SK-N-SH treated with all-trans-retinoic acid at 6 μM for 48 hours (cell line): ENCODE measurements at regions not wholly inside any gene's neighbourhood (a gene's known extent, or its start where the extent isn't known, plus 50 kb on each side); places are given as distances from the start of the nearest gene placed in this dataset.

ENCODE experiments used
- ATAC-seq: fragments of 200-7000 bp; cut with Tn5 transposase; 3 replicates; pipeline ENCODE4 v1.9.1; 2020; ENCODE audit warnings: mild to moderate bottlenecking, moderate library complexity
- ARNTL ChIP-seq: fragments of 450-650 bp; formaldehyde crosslinking; IDR thresholded peaks from 2 replicates; pipeline ENCODE4 v1.5.0; 2020; ENCODE audit warnings: low read depth, mild to moderate bottlenecking, moderate library complexity, borderline replicate concordance
- BACH2 ChIP-seq: fragments of 250-450 bp; sonication (Bioruptor Pico); IDR thresholded peaks from 2 replicates; pipeline ENCODE4 v1.9.0; 2021; ENCODE audit warnings: mild to moderate bottlenecking, borderline replicate concordance
- OSR1 ChIP-seq: fragments of 250-450 bp; sonication (Bioruptor Pico); IDR thresholded peaks from 2 replicates; pipeline ENCODE4 v1.8.0; 2022; ENCODE audit warnings: moderate library complexity, mild to moderate bottlenecking, inconsistent platforms
- PPARA ChIP-seq: fragments of 250-450 bp; sonication (Bioruptor Pico); IDR thresholded peaks from 2 replicates; pipeline ENCODE4 v1.5.0; 2020; ENCODE audit warnings: mild to moderate bottlenecking, borderline replicate concordance
- RARB ChIP-seq: fragments of 250-450 bp; sonication (Bioruptor Pico); IDR thresholded peaks from 2 replicates; pipeline ENCODE4 v1.8.0; 2021; ENCODE audit warnings: mild to moderate bottlenecking, moderate library complexity
- TCF4 ChIP-seq: fragments of 250-450 bp; sonication (Bioruptor Pico); IDR thresholded peaks from 2 replicates; pipeline ENCODE4 v1.8.0; 2021; ENCODE audit warnings: mild to moderate bottlenecking, moderate library complexity, borderline replicate concordance
- TOX ChIP-seq: fragments of 250-450 bp; sonication (Bioruptor Pico); IDR thresholded peaks from 2 replicates; pipeline ENCODE4 v1.8.0; 2021; ENCODE audit warnings: mild to moderate bottlenecking, moderate library complexity, borderline replicate concordance
- ZC3H10 ChIP-seq: fragments of 250-450 bp; sonication (Bioruptor Pico); IDR thresholded peaks from 2 replicates; pipeline ENCODE4 v1.5.1; 2021; ENCODE audit warnings: mild to moderate bottlenecking, moderate library complexity
- ZFP3 ChIP-seq: fragments of 250-450 bp; sonication (Bioruptor Pico); IDR thresholded peaks from 2 replicates; pipeline ENCODE4 v1.5.0; 2020; ENCODE audit warnings: mild to moderate bottlenecking, moderate library complexity
- ZNF565 ChIP-seq: fragments of 450-650 bp; formaldehyde crosslinking; conservative IDR thresholded peaks from 2 replicates; pipeline ENCODE4 v1.5.0; 2020; ENCODE audit warnings: low read depth, mild to moderate bottlenecking, moderate library complexity
- ZNF70 ChIP-seq: fragments of 450-650 bp; formaldehyde crosslinking; IDR thresholded peaks from 2 replicates; pipeline ENCODE4 v1.5.0; 2020; ENCODE audit warnings: mild to moderate bottlenecking, moderate library complexity
- TF ChIP-seq, protein P1 (sequence below): fragments of 250-450 bp; sonication (Bioruptor Pico); IDR thresholded peaks from 2 replicates; pipeline ENCODE4 v1.8.0; 2021; ENCODE audit warnings: low read depth, mild to moderate bottlenecking, moderate library complexity, borderline replicate concordance
- TF ChIP-seq, protein P2 (sequence below): fragments of 250-450 bp; sonication (Bioruptor Pico); IDR thresholded peaks from 2 replicates; pipeline ENCODE4 v1.5.1; 2020; ENCODE audit warnings: low read depth, mild to moderate bottlenecking, moderate library complexity
- TF ChIP-seq, protein P3 (sequence below): fragments of 250-450 bp; sonication (Bioruptor Pico); IDR thresholded peaks from 2 replicates; pipeline ENCODE4 v1.5.1; 2021; ENCODE audit warnings: mild to moderate bottlenecking, moderate library complexity
- TF ChIP-seq, protein P4 (sequence below): fragments of 250-450 bp; sonication (Bioruptor Pico); IDR thresholded peaks from 2 replicates; pipeline ENCODE4 v1.8.0; 2020; ENCODE audit warnings: mild to moderate bottlenecking, moderate library complexity, borderline replicate concordance
- TF ChIP-seq, protein P5 (sequence below): fragments of 250-450 bp; sonication (Bioruptor Pico); IDR thresholded peaks from 2 replicates; pipeline ENCODE4 v1.5.0; 2020; ENCODE audit warnings: mild to moderate bottlenecking, moderate library complexity

DNA sequence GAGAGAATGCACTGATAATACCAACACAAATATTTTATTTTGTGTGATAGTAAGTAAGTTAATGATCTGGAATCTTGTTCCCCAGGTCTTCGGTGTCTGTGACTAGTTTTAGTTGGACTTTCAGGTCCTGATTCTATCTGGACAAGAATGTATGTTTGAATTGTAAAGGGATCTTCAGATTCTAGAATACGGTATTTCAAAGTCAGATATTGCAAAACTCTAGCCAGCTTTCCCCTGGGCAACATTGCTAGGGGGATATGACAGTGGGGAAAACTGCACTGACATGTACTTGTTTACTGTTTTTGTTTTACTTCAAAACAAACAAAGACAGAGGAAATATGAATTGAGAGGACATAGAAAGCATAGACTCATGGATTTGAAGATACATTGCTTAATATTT is 489.0 kb downstream of the FAM133A start:
- ATAC-seq: no peak
- TF ChIP-seq ZC3H10 (CRISPR knock-in tag): no peak

DNA sequence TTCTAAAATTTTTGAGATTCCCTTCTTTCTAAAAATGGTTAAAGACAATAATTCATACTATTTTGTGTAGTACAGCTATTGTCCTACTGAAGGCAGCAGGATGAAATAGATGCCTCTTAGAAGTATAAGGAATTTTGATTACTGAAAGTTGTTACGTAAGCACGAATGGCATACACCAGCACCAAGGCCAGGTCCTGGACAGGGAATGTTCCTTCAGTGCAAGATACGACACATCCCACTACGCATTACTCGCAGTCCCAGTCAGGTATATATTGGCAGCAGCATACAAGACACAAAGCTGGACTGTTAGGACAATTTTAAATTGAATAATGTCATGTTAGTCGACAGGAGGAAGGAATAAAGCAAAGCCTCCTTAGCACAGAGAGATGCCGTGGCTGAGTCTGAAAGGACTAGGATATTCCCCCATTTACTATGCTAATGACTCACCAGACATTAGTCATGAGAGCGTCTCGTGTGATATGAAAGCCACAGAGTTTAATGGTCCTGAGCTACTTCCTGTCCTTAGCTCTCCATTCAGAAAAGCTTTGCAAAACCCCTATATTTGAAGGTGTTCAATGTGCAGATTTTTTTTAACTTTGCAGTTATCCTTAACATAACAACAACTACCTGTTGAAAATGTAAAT is 504.3 kb downstream of the FAM133A start:
- no peak for TF ChIP-seq OSR1 (CRISPR knock-in tag)
- ATAC-seq: 0 out of 3 replicates have a peak, but pooled peaks have one; percentile 30

DNA sequence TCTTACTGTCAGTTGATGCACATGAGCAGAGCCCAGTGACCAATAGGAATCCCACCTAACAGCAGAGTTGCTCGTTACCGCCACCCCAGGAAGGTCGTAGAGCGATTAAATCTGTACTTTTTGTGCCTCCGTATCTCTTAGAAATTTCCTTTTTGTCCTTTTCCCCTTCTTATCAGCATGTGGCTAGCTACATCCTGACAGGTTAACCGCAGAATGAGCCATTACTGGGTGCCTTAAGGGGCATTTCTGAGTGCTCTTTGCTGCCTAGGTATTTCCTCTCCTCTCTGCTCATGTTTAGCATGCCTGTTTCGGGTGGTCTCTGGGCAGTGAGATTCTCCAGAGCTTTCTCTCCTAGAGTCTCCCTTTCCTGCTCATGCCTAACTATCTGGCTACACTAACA is 530.5 kb downstream of the FAM133A start:
- TF ChIP-seq ZC3H10 (CRISPR knock-in tag) (no peak), ZNF565 (CRISPR knock-in tag) (no peak), TOX (no peak)
- peak; percentile 42; the same call in 1 of the 3 replicates for ATAC-seq

DNA sequence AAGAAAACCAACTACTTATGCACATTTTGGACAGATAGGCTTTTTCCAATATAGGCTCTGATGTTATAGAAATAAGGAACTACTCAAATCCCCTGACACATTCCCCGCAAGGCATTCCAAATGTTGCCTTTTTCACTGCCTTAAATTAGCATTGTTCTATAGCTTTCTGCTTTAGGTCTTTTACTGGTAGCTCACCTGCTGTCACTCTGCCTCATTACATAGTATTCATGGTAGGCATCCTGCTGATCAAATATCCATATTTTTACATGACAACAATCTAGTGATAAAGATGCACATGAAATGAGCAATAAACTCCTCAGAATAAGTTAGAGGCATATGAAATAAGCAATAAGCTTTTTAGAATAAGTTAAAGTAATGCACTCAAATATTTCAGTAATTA is 542.7 kb downstream of the FAM133A start:
- no peak for ATAC-seq
- TF ChIP-seq TOX (no peak), ZNF565 (CRISPR knock-in tag) (no peak), PPARA (CRISPR knock-in tag) (no peak), BACH2 (CRISPR knock-in tag) (no peak), RARB (CRISPR knock-in tag) (no peak), ZFP3 (CRISPR knock-in tag) (no peak), ZNF70 (CRISPR knock-in tag) (no peak), ARNTL (no peak)
- TF ChIP-seq, protein P1, sequence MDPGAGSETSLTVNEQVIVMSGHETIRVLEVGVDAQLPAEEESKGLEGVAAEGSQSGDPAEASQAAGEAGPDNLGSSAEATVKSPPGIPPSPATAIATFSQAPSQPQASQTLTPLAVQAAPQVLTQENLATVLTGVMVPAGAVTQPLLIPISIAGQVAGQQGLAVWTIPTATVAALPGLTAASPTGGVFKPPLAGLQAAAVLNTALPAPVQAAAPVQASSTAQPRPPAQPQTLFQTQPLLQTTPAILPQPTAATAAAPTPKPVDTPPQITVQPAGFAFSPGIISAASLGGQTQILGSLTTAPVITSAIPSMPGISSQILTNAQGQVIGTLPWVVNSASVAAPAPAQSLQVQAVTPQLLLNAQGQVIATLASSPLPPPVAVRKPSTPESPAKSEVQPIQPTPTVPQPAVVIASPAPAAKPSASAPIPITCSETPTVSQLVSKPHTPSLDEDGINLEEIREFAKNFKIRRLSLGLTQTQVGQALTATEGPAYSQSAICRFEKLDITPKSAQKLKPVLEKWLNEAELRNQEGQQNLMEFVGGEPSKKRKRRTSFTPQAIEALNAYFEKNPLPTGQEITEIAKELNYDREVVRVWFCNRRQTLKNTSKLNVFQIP (CRISPR knock-in tag): no peak

DNA sequence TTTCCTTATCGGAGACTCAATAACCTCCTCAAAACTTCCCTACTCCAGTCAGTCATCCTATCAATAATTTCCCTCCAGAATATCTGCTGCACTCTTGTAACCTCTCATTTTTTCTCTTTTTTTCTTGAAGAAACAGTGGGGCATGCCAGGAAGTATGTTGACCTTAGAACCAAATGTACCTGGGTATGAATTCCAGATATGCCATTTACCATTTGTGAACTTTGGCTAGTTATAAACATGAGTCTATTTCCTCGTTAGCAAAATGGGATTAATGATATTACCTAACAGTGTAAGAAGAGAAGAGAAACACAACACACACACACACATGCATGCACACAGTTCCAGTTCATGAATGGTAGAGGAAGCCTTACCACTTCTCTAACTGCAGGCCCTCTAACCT is 578.2 kb downstream of the FAM133A start:
- no peak for ATAC-seq

More for the DNA sequence above, 578.2 kb downstream of the FAM133A start:
- TF ChIP-seq ZFP3 (CRISPR knock-in tag): no peak
- TF ChIP-seq, protein P2, sequence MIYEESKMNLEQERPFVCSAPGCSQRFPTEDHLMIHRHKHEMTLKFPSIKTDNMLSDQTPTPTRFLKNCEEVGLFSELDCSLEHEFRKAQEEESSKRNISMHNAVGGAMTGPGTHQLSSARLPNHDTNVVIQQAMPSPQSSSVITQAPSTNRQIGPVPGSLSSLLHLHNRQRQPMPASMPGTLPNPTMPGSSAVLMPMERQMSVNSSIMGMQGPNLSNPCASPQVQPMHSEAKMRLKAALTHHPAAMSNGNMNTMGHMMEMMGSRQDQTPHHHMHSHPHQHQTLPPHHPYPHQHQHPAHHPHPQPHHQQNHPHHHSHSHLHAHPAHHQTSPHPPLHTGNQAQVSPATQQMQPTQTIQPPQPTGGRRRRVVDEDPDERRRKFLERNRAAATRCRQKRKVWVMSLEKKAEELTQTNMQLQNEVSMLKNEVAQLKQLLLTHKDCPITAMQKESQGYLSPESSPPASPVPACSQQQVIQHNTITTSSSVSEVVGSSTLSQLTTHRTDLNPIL (CRISPR knock-in tag): no peak
- TF ChIP-seq, protein P3, sequence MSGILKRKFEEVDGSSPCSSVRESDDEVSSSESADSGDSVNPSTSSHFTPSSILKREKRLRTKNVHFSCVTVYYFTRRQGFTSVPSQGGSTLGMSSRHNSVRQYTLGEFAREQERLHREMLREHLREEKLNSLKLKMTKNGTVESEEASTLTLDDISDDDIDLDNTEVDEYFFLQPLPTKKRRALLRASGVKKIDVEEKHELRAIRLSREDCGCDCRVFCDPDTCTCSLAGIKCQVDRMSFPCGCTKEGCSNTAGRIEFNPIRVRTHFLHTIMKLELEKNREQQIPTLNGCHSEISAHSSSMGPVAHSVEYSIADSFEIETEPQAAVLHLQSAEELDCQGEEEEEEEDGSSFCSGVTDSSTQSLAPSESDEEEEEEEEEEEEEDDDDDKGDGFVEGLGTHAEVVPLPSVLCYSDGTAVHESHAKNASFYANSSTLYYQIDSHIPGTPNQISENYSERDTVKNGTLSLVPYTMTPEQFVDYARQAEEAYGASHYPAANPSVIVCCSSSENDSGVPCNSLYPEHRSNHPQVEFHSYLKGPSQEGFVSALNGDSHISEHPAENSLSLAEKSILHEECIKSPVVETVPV (CRISPR knock-in tag): no peak
- TF ChIP-seq TCF4 (CRISPR knock-in tag): no peak
- TF ChIP-seq, protein P4, sequence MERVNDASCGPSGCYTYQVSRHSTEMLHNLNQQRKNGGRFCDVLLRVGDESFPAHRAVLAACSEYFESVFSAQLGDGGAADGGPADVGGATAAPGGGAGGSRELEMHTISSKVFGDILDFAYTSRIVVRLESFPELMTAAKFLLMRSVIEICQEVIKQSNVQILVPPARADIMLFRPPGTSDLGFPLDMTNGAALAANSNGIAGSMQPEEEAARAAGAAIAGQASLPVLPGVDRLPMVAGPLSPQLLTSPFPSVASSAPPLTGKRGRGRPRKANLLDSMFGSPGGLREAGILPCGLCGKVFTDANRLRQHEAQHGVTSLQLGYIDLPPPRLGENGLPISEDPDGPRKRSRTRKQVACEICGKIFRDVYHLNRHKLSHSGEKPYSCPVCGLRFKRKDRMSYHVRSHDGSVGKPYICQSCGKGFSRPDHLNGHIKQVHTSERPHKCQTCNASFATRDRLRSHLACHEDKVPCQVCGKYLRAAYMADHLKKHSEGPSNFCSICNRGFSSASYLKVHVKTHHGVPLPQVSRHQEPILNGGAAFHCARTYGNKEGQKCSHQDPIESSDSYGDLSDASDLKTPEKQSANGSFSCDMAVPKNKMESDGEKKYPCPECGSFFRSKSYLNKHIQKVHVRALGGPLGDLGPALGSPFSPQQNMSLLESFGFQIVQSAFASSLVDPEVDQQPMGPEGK (CRISPR knock-in tag): no peak
- TF ChIP-seq PPARA (CRISPR knock-in tag): no peak
- TF ChIP-seq, protein P5, sequence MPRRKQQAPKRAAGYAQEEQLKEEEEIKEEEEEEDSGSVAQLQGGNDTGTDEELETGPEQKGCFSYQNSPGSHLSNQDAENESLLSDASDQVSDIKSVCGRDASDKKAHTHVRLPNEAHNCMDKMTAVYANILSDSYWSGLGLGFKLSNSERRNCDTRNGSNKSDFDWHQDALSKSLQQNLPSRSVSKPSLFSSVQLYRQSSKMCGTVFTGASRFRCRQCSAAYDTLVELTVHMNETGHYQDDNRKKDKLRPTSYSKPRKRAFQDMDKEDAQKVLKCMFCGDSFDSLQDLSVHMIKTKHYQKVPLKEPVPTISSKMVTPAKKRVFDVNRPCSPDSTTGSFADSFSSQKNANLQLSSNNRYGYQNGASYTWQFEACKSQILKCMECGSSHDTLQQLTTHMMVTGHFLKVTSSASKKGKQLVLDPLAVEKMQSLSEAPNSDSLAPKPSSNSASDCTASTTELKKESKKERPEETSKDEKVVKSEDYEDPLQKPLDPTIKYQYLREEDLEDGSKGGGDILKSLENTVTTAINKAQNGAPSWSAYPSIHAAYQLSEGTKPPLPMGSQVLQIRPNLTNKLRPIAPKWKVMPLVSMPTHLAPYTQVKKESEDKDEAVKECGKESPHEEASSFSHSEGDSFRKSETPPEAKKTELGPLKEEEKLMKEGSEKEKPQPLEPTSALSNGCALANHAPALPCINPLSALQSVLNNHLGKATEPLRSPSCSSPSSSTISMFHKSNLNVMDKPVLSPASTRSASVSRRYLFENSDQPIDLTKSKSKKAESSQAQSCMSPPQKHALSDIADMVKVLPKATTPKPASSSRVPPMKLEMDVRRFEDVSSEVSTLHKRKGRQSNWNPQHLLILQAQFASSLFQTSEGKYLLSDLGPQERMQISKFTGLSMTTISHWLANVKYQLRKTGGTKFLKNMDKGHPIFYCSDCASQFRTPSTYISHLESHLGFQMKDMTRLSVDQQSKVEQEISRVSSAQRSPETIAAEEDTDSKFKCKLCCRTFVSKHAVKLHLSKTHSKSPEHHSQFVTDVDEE: no peak
- no peak for TF ChIP-seq ZNF70 (CRISPR knock-in tag)
- TF ChIP-seq, all 23 proteins: peak for 0
